ENCODE measurements at regions not wholly inside any gene's neighbourhood (a gene's known extent, or its start where the extent isn't known, plus 50 kb on each side); places are given as distances from the start of the nearest gene placed in this dataset.

DNA sequence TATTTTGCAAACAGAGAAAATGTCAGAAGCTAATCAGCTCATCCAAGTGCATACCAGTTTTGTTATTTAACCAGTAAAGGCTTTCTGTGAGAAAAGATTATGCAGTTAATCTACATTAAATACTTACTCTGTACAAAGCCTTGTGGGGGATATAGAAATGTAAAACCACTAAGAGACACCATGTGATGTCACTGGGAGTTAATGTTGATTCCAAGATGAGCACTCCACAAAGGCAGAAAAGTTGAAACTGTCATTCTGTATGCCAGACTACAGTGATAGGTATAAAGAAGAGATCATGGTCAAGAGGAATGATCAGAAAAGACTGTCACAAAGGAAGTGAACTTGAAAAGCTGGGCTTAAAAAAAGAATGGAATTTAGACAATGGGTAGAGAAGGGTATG is 100.3 kb upstream of the SGIP1 start:
- TF ChIP-seq, protein P1, sequence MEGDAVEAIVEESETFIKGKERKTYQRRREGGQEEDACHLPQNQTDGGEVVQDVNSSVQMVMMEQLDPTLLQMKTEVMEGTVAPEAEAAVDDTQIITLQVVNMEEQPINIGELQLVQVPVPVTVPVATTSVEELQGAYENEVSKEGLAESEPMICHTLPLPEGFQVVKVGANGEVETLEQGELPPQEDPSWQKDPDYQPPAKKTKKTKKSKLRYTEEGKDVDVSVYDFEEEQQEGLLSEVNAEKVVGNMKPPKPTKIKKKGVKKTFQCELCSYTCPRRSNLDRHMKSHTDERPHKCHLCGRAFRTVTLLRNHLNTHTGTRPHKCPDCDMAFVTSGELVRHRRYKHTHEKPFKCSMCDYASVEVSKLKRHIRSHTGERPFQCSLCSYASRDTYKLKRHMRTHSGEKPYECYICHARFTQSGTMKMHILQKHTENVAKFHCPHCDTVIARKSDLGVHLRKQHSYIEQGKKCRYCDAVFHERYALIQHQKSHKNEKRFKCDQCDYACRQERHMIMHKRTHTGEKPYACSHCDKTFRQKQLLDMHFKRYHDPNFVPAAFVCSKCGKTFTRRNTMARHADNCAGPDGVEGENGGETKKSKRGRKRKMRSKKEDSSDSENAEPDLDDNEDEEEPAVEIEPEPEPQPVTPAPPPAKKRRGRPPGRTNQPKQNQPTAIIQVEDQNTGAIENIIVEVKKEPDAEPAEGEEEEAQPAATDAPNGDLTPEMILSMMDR (IDR thresholded peaks at IDR 0.05; ENCODE audit: low read depth, low read length, poor library complexity, severe bottlenecking) = no peak
- no peak for TF ChIP-seq EZH2phosphoT487 (IDR thresholded peaks at IDR 0.05; ENCODE audit: borderline replicate concordance, low read length)

All from DOHH2 (cell line).